Superior temporal gyrus (tissue), 1 donor: ENCODE measurements at regions not wholly inside any gene's neighbourhood (a gene's known extent, or its start where the extent isn't known, plus 50 kb on each side); places are given as distances from the start of the nearest gene placed in this dataset.
"Not testable (repeated sequence)": the region's sequence is repeated elsewhere in the genome, so short reads cannot be mapped to it uniquely, and the experiment has no call there.

Experiments used
- DNase-seq: peaks from one replicate; pipeline ENCODE4 v3.0.0-alpha.2; 2016; ENCODE audit errors: extremely low spot score

DNA sequence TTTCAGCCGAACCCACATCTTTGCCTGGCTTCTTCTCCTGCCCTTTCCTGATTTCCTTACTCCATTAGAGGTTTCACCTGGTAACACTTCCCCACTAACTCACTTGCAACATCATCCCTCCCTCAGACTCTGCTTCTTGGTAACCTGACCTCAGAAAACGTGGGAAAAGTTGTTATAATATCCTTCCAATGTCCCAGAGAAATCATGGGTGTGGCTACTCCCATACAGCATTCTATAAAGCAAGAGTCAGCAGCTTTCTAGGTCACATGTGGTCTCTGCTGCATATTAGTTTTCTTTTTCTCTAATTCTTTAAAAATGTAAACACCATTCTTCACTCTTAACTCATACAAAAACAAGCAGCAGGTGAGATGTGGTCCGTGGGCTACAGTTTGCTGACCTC is 283.1 kb upstream of the MAOA start:
- no peak for DNase-seq

- DNase-seq: no peak
Measured at GRCh38 chrX:43375136-43375535, 281.0 kb upstream of the MAOA start.

GRCh38 chrX:43380704-43381103 is 275.4 kb upstream of the MAOA start:
- no peak for DNase-seq

DNA sequence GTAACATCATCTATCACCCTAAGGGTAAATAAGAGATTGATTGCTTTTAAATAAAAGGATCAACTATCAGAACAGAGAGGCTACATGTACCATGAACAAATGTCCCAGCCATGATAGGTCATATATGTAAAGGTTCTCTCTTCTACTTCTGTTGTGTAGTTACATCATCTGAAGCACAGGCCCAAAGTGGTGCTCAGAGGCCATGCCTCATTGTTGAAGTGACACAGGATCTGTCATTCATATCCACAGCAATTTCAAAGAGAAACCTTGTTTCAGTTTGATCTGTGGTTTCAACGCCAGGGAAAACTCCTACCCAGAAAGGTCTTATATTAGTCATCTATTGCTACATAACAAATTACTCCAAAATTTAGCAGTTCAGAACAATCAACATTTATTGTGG is 269.2 kb upstream of the MAOA start:
- DNase-seq: no peak

GRCh38 chrX:43405191-43405590 is 250.9 kb upstream of the MAOA start:
- DNase-seq: peak; percentile 11

- DNase-seq: no peak
Measured at GRCh38 chrX:43423876-43424275, 232.2 kb upstream of the MAOA start.

- no peak for DNase-seq
Measured at GRCh38 chrX:43436517-43436916, 219.6 kb upstream of the MAOA start.

GRCh38 chrX:43446752-43447151 is 209.3 kb upstream of the MAOA start:
- DNase-seq: no peak

DNA sequence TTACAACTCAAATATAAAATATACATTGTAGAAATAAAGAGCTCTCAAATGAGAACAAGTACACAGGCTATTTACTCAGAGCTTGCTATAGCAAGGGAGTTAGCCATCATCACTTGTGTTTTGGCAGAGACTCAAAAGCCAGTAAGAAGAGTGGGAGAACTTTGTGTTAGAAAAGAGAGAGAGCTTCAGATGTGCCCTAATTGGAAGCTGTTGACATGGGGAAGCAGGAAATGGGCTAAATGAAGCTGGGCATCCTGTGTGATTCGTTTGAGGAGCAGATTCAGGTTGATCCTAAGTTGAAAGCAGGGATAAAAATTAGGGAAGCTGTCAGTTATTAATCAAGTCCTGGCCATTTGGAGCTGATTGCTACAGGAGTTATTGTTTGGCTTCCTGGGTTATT is 207.4 kb upstream of the MAOA start:
- peak; percentile 10 for DNase-seq

DNA sequence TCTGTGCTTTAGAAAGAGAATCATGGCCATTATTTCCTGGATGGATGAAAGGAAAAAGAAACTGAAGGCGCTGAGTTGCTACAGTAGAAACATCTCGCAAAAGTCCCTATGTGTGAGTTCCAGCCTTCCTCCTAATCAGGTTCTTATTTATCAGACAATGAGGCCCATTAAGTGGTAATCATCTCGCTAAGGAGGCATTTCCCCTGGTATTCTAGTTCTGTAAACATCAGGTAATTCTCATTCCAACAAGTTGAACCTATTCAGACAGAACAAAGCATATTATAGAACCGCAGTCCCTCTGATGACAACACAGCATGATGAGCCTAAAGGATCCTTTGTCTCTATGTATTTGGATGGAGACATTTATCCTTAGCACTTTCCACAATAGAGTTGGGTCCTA is 205.7 kb upstream of the MAOA start:
- DNase-seq: no peak

DNA sequence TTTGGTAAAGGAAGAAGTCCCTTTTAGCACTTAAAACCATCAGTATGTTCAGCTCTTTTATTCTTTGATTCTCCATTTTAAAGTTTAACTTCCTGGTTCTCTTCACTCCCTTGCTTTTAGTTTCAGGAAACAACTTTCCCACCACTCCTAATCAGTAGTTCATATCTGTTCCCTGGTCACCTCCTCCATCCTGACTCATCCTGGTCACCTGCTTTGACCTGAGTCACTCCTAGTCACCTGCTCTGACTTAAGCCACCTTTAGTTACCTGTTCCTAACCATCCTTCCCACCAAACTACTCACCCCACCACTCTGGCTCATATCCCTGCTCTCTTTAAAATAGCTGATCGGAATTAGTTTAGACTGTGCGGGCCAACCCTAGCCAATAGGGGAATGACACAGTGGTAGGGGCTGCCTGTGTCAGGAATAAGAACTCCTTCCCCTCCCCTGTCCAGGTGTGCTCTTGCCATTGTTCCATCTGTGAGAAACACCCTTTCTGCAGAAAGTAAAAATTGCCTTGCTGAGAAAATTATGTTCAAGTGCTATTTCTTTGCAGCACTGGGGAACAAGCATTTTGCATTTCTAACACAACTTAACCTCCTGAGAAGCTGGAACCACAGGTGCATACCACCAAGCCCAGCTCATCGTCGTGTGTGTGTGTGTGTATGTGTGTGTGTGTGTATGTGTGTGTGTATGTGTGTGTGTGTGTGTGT is 204.0 kb upstream of the MAOA start:
- not testable (repeated sequence) for DNase-seq

DNA sequence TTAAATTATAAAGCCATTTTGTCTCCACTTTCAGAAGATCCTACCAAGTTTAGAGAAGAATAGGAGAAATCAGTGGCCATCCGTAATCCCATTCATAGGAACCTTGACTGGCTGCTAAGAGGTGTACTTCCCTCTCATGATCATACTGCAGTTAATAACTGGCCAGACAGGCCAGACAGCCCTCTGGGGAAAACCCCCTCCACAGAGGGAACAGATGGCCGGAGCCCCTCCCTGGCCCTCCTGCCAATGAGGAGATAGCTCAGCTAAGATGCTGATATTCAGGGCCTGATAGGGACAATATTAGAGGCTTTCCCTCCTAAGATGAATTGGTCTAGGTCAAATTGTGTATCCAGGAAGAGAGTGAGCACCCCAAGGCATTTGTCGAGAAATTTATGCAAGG is 200.0 kb upstream of the MAOA start:
- DNase-seq: no peak

GRCh38 chrX:43456906-43457305 is 199.2 kb upstream of the MAOA start:
- no peak for DNase-seq

DNA sequence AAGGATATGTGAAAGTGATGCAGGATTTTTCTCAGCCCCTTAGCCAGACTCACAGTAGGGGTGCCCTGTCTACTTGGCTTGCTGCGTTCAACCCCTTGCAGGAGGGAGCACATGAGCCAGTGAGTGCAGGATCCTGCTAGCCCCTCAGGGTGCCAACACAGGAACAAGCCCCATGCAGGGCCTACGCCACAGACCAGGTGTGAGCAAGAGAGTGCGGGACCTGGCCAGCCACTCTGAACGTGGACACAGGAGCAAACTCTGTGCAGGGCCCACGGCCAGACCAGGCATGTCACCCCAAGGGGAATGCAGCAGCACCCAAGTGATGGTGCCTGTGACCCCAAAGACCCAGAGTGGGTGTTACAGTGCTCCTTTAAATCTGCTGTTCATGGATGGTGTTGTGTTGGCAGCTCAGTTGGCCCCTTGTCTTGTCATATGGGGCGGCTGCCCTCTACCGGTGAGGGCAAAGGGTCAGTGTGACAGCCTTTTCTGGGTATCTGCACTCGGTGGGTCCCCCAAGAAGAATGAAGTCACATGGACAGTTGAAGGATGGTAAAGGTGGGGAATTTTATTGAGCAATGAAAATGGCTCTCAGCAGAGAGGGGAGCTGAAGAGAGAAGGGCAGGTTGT is 188.4 kb upstream of the MAOA start:
- no peak for DNase-seq

GRCh38 chrX:43469391-43470054 is 186.6 kb upstream of the MAOA start:
- DNase-seq: no peak

- DNase-seq: no peak
Measured at GRCh38 chrX:43474321-43474720, 181.8 kb upstream of the MAOA start.

DNA sequence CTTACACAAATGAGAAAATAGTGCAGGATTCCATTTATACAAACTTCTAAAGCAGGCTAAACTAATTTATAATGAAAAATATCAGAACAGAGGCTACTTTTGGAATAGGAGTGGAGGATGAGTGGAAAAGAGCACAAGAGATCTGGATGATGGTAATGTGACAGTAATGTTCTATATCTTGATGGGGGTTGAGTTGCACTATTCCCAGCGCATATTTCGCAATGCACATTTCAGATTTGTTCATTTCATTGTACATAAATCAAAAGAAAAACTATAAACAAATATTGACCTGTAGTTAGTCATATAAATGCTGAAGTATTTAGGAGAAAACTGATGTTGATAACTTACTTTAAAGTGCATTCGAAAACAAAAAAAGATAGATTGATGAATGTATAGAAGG is 177.0 kb upstream of the MAOA start:
- no peak for DNase-seq

- no peak for DNase-seq
Measured at GRCh38 chrX:43479850-43480249, 176.2 kb upstream of the MAOA start.

GRCh38 chrX:43481576-43481975 is 174.5 kb upstream of the MAOA start:
- no peak for DNase-seq

GRCh38 chrX:43493756-43494155 is 162.3 kb upstream of the MAOA start:
- no peak for DNase-seq

- no peak for DNase-seq
Measured at GRCh38 chrX:43500246-43500645, 155.9 kb upstream of the MAOA start.

- no peak for DNase-seq
Measured at GRCh38 chrX:43500996-43501694, 155.0 kb upstream of the MAOA start.

GRCh38 chrX:43504394-43504793 is 151.7 kb upstream of the MAOA start:
- DNase-seq: no peak
